ENCODE measurements at regions not wholly inside any gene's neighbourhood (a gene's known extent, or its start where the extent isn't known, plus 50 kb on each side); places are given as distances from the start of the nearest gene placed in this dataset.

DNA sequence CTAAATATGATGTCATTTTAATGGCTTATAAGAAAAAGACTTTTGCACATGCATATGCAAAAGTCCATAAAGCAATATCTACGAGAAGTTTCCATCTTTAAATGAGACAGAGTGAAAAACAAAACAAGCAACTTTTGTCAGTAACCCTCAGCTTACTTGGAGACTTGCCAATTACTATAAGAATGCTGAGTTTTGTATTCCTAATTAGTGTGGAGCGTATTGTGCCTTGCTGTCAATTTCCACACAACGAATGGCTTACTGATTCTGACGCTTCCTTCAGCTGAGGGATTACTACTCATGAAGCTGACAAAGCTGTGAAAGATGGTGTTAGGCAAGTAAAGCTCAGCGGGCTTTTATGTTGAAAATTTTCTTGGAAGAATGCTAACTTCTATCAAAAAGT is 440.4 kb upstream of the ADAMTS5 start:
- Histone ChIP-seq H3K4me2 (ENCODE audit: insufficient read depth, low read length) (no peak overlapping the region), H3K27ac (ENCODE audit: low read depth, low read length) (no peak overlapping the region), H3K4me1 (ENCODE audit: insufficient read depth, low read length) (peaks cover 7% of the 10 kb centered on the region), H3K9me3 (ENCODE audit: low read depth, low read length) (no peaks in the 10 kb centered on the region), H3K27me3 (ENCODE audit: insufficient read depth, low read length) (no peaks in the 10 kb centered on the region), H4K20me1 (ENCODE audit: insufficient read depth, low read length) (no peaks in the 10 kb centered on the region), H3K79me2 (ENCODE audit: insufficient read depth, low read length) (no peaks in the 10 kb centered on the region), H2AFZ (ENCODE audit: low read length) (no peak overlapping the region), H3K36me3 (ENCODE audit: insufficient read depth, low read length) (no peaks in the 10 kb centered on the region), H3K4me3 (ENCODE audit: insufficient read depth, low read length) (no peak overlapping the region)
- DNase-seq (ENCODE audit: insufficient read length, low spot score, missing footprints): no peak
- no peak for TF ChIP-seq CTCF (IDR thresholded peaks at IDR 0.05; ENCODE audit: extremely low read depth, low read depth, low read length)

DNA sequence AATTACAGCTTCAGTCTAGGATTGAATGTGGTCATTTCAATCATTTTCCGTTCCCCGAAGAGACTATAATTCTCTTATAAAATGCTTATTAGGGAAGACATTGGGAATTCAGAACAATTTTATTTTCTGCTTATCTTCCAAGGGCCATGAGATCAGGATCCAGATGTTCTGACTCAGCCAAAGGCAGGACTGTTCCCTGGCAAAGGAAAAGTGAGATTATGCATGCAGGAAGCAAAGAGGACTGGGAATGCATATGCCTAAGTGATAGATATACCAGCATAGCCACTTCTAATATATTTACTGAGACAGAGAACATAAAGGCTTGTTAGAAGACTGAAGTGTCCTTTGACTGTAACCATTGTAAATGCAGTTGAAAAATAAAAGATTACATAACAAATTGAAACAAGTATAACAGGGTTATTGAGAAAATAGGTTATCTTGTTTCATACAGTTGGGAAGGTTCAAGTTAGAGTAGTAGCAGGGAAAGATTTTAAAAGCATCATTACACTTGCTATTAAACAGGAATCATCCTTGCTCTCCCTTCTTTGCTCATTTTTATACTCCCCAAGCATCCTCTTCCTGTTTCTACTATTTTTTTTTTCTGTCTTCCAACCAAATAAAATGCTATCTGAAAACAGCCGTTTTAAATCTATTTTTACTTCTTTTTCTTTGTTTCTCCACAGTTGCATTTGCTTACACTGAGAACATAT is 439.6 kb upstream of the ADAMTS5 start:
- Histone ChIP-seq H4K20me1 (ENCODE audit: insufficient read depth, low read length) (no peaks in the 10 kb centered on the region), H3K27me3 (ENCODE audit: insufficient read depth, low read length) (no peaks in the 10 kb centered on the region), H2AFZ (ENCODE audit: low read length) (peak overlapping the region; percentile 20), H3K27ac (ENCODE audit: low read depth, low read length) (no peak overlapping the region), H3K79me2 (ENCODE audit: insufficient read depth, low read length) (no peaks in the 10 kb centered on the region), H3K4me3 (ENCODE audit: insufficient read depth, low read length) (no peak overlapping the region), H3K9me3 (ENCODE audit: low read depth, low read length) (no peaks in the 10 kb centered on the region), H3K4me2 (ENCODE audit: insufficient read depth, low read length) (no peak overlapping the region), H3K36me3 (ENCODE audit: insufficient read depth, low read length) (no peaks in the 10 kb centered on the region), H3K4me1 (ENCODE audit: insufficient read depth, low read length) (peaks cover 7% of the 10 kb centered on the region)
- no peak for TF ChIP-seq CTCF (IDR thresholded peaks at IDR 0.05; ENCODE audit: extremely low read depth, low read depth, low read length)
- peak; percentile 42 for DNase-seq (ENCODE audit: insufficient read length, low spot score, missing footprints)

DNA sequence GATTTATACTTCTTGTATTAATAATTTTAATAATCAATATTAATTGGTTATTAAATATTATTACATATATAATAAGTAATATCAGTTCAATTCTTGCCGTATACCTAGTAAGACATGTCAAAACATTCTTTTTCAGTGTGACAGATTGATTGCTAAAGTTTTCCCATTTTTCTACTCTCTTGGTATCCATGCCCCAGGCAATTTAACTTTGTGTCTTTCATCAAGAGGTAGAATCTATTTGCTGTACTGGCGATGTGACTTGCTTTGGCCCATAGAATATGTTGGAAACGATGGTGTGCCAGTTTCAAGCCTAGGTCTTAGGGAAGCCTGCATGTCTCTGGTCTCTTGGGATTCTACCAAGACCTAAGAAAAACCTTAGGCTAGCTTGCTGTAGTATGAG is 436.1 kb upstream of the ADAMTS5 start:
- H3K79me2 ChIP-seq (ENCODE audit: insufficient read depth, low read length): no peaks in the 10 kb centered on the region
- H3K4me1 ChIP-seq (ENCODE audit: insufficient read depth, low read length): peaks cover 7% of the 10 kb centered on the region
- H4K20me1 ChIP-seq (ENCODE audit: insufficient read depth, low read length): no peaks in the 10 kb centered on the region
- no peak overlapping the region for H2AFZ ChIP-seq (ENCODE audit: low read length)
- H3K4me3 ChIP-seq (ENCODE audit: insufficient read depth, low read length): no peak overlapping the region
- no peaks in the 10 kb centered on the region for H3K9me3 ChIP-seq (ENCODE audit: low read depth, low read length)
- H3K27ac ChIP-seq (ENCODE audit: low read depth, low read length): no peak overlapping the region
- H3K4me2 ChIP-seq (ENCODE audit: insufficient read depth, low read length): no peak overlapping the region
- H3K36me3 ChIP-seq (ENCODE audit: insufficient read depth, low read length): no peaks in the 10 kb centered on the region
- no peak for DNase-seq (ENCODE audit: insufficient read length, low spot score, missing footprints)
- H3K27me3 ChIP-seq (ENCODE audit: insufficient read depth, low read length): no peaks in the 10 kb centered on the region
- TF ChIP-seq CTCF (IDR thresholded peaks at IDR 0.05; ENCODE audit: extremely low read depth, low read depth, low read length): no peak

DNA sequence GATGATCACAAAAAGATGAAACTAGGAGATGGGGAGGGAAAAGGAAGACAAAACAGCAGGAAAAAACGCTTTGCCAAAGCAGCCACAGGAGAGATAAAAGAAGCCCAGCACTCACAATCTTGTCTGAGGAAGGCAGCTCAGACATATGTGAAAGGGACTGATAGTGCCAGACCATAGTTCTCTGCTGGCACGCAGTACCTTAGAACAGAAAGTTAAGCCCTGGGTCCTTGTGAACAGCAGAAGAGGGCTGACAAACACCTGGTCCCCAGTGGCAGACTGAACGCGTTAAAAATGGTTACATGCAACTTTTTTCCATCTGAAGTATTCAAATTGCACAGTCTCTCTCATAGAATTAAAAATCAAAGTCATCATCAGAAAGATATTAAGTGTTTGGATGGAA is 433.2 kb upstream of the ADAMTS5 start:
- H2AFZ ChIP-seq (ENCODE audit: low read length): peak overlapping the region; percentile 79
- no peak for DNase-seq (ENCODE audit: insufficient read length, low spot score, missing footprints)
- H3K9me3 ChIP-seq (ENCODE audit: low read depth, low read length): no peaks in the 10 kb centered on the region
- no peaks in the 10 kb centered on the region for H3K79me2 ChIP-seq (ENCODE audit: insufficient read depth, low read length)
- no peak overlapping the region for H3K27ac ChIP-seq (ENCODE audit: low read depth, low read length)
- peak overlapping the region; percentile 50 for H3K4me2 ChIP-seq (ENCODE audit: insufficient read depth, low read length)
- H3K36me3 ChIP-seq (ENCODE audit: insufficient read depth, low read length): no peaks in the 10 kb centered on the region
- H4K20me1 ChIP-seq (ENCODE audit: insufficient read depth, low read length): no peaks in the 10 kb centered on the region
- no peak for TF ChIP-seq CTCF (IDR thresholded peaks at IDR 0.05; ENCODE audit: extremely low read depth, low read depth, low read length)
- H3K4me3 ChIP-seq (ENCODE audit: insufficient read depth, low read length): peak overlapping the region; percentile 16
- no peaks in the 10 kb centered on the region for H3K4me1 ChIP-seq (ENCODE audit: insufficient read depth, low read length)
- H3K27me3 ChIP-seq (ENCODE audit: insufficient read depth, low read length): no peaks in the 10 kb centered on the region

Data from osteoblast (primary cell).